HEK293 (cell line): ENCODE measurements at regions not wholly inside any gene's neighbourhood (a gene's known extent, or its start where the extent isn't known, plus 50 kb on each side); places are given as distances from the start of the nearest gene placed in this dataset.

ENCODE experiments used
- MYNN ChIP-seq: fragments of 450-650 bp; formaldehyde crosslinking; IDR thresholded peaks from 2 replicates; pipeline ENCODE4 v1.5.1; 2016; ENCODE audit warnings: missing biosample characterization, missing genetic modification characterization, borderline replicate concordance
- ZNF202 ChIP-seq: fragments of 450-650 bp; formaldehyde crosslinking; IDR thresholded peaks from 2 replicates; pipeline ENCODE4 v1.5.1; 2016; ENCODE audit warnings: missing biosample characterization, missing genetic modification characterization, borderline replicate concordance
- ZNF341 ChIP-seq: fragments of 450-650 bp; formaldehyde crosslinking; IDR thresholded peaks from 2 replicates; pipeline ENCODE4; 2016; ENCODE audit warnings: low read depth, missing biosample characterization, missing genetic modification characterization
- TF ChIP-seq, protein P1 (sequence below): fragments of 450-650 bp; formaldehyde crosslinking; IDR thresholded peaks from 2 replicates; pipeline ENCODE4 v1.5.1; 2016; ENCODE audit warnings: missing biosample characterization, missing genetic modification characterization

GRCh38 chr6:163872335-163872734, 457.8 kb downstream of the QKI start:
- no peak for TF ChIP-seq ZNF202 (tag by site-specific recombination)
- TF ChIP-seq ZNF341 (tag by site-specific recombination): no peak
- TF ChIP-seq, protein P1, sequence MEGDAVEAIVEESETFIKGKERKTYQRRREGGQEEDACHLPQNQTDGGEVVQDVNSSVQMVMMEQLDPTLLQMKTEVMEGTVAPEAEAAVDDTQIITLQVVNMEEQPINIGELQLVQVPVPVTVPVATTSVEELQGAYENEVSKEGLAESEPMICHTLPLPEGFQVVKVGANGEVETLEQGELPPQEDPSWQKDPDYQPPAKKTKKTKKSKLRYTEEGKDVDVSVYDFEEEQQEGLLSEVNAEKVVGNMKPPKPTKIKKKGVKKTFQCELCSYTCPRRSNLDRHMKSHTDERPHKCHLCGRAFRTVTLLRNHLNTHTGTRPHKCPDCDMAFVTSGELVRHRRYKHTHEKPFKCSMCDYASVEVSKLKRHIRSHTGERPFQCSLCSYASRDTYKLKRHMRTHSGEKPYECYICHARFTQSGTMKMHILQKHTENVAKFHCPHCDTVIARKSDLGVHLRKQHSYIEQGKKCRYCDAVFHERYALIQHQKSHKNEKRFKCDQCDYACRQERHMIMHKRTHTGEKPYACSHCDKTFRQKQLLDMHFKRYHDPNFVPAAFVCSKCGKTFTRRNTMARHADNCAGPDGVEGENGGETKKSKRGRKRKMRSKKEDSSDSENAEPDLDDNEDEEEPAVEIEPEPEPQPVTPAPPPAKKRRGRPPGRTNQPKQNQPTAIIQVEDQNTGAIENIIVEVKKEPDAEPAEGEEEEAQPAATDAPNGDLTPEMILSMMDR (tag by site-specific recombination): no peak
- TF ChIP-seq MYNN (tag by site-specific recombination): no peak
